ENCODE measurements at regions not wholly inside any gene's neighbourhood (a gene's known extent, or its start where the extent isn't known, plus 50 kb on each side); places are given as distances from the start of the nearest gene placed in this dataset.
"Not testable (repeated sequence)": the region's sequence is repeated elsewhere in the genome, so short reads cannot be mapped to it uniquely, and the experiment has no call there.

- in situ Hi-C loops (cut with HindIII; ENCODE audit: low sequenced_read_pairs), result no loop called here
These were observed 485.2 kb downstream of the PLPP3 start for GRCh38 chr1:56094168-56094567.

- in situ Hi-C loops (cut with HindIII; ENCODE audit: low sequenced_read_pairs), result no loop called here
These were observed 486.4 kb downstream of the PLPP3 start for GRCh38 chr1:56092684-56093570.

- in situ Hi-C loops (cut with HindIII; ENCODE audit: low sequenced_read_pairs), result not testable (repeated sequence)
These were observed 489.5 kb downstream of the PLPP3 start for GRCh38 chr1:56089826-56090225.

GRCh38 chr1:56084246-56084645 lies 495.1 kb downstream of the PLPP3 start:
- in situ Hi-C loops (cut with HindIII; ENCODE audit: low sequenced_read_pairs), result no loop called here

- in situ Hi-C loops (cut with HindIII; ENCODE audit: low sequenced_read_pairs), result no loop called here
These were observed 497.6 kb downstream of the PLPP3 start for GRCh38 chr1:56081736-56082135.

- in situ Hi-C loops (cut with HindIII; ENCODE audit: low sequenced_read_pairs), result no loop called here
These were observed 498.2 kb downstream of the PLPP3 start for GRCh38 chr1:56081173-56081572.

- in situ Hi-C loops (cut with HindIII; ENCODE audit: low sequenced_read_pairs), result no loop called here
These were observed 499.2 kb downstream of the PLPP3 start for GRCh38 chr1:56080123-56080522.

GRCh38 chr1:56079391-56079790 lies 500.0 kb downstream of the PLPP3 start:
- in situ Hi-C loops (cut with HindIII; ENCODE audit: low sequenced_read_pairs), result no loop called here

GRCh38 chr1:56077206-56077605 lies 502.2 kb downstream of the PLPP3 start:
- in situ Hi-C loops (cut with HindIII; ENCODE audit: low sequenced_read_pairs), result no loop called here

GRCh38 chr1:56074007-56074651 lies 505.2 kb downstream of the PLPP3 start:
- in situ Hi-C loops (cut with HindIII; ENCODE audit: low sequenced_read_pairs), result no loop called here

- in situ Hi-C loops (cut with HindIII; ENCODE audit: low sequenced_read_pairs), result no loop called here
These were observed 505.8 kb downstream of the PLPP3 start for GRCh38 chr1:56073614-56074006.

GRCh38 chr1:56073206-56073605 lies 506.2 kb downstream of the PLPP3 start:
- in situ Hi-C loops (cut with HindIII; ENCODE audit: low sequenced_read_pairs), result no loop called here

- in situ Hi-C loops (cut with HindIII; ENCODE audit: low sequenced_read_pairs), result no loop called here
These were observed 507.1 kb downstream of the PLPP3 start for GRCh38 chr1:56072310-56072709.

- in situ Hi-C loops (cut with HindIII; ENCODE audit: low sequenced_read_pairs), result no loop called here
These were observed 508.0 kb downstream of the PLPP3 start for GRCh38 chr1:56071351-56071750.

- in situ Hi-C loops (cut with HindIII; ENCODE audit: low sequenced_read_pairs), result no loop called here
These were observed 508.8 kb downstream of the PLPP3 start for GRCh38 chr1:56070601-56071000.

- in situ Hi-C loops (cut with HindIII; ENCODE audit: low sequenced_read_pairs), result no loop called here
These were observed 509.5 kb downstream of the PLPP3 start for GRCh38 chr1:56069824-56070223.

GRCh38 chr1:56068908-56069307 lies 510.5 kb downstream of the PLPP3 start:
- in situ Hi-C loops (cut with HindIII; ENCODE audit: low sequenced_read_pairs), result no loop called here

GRCh38 chr1:56068210-56068609 lies 511.2 kb downstream of the PLPP3 start:
- in situ Hi-C loops (cut with HindIII; ENCODE audit: low sequenced_read_pairs), result no loop called here

- in situ Hi-C loops (cut with HindIII; ENCODE audit: low sequenced_read_pairs), result no loop called here
These were observed 513.6 kb downstream of the PLPP3 start for GRCh38 chr1:56065729-56066128.

- in situ Hi-C loops (cut with HindIII; ENCODE audit: low sequenced_read_pairs), result loop anchor here (5.0 kb wide), 1 partner anchor 73 kb away; no protein-coding TSS in a partner anchor
These were observed 514.7 kb downstream of the PLPP3 start for GRCh38 chr1:56064705-56065104.

- in situ Hi-C loops (cut with HindIII; ENCODE audit: low sequenced_read_pairs), result loop anchor here (5.0 kb wide), 1 partner anchor 74 kb away; no protein-coding TSS in a partner anchor
These were observed 515.9 kb downstream of the PLPP3 start for GRCh38 chr1:56063461-56063860.

- in situ Hi-C loops (cut with HindIII; ENCODE audit: low sequenced_read_pairs), result loop anchor here (5.0 kb wide), 1 partner anchor 75 kb away; no protein-coding TSS in a partner anchor
These were observed 516.7 kb downstream of the PLPP3 start for GRCh38 chr1:56062625-56063024.

All from endothelial cell of hepatic sinusoid (primary cell).